SK-N-MC (cell line): ENCODE measurements at regions not wholly inside any gene's neighbourhood (a gene's known extent, or its start where the extent isn't known, plus 50 kb on each side); places are given as distances from the start of the nearest gene placed in this dataset.

ENCODE experiments used
- FOXP2 ChIP-seq: optimal IDR thresholded peaks from 2 replicates; pipeline ENCODE3; 2011; ENCODE audit warnings: mild to moderate bottlenecking, moderate library complexity; ENCODE audit not compliant: insufficient read depth; ENCODE audit errors: extremely low read length, control extremely low read depth
- POLR2AphosphoS5 ChIP-seq: IDR thresholded peaks from 2 replicates; pipeline ENCODE4 v1.6.1; 2012; ENCODE audit warnings: mild to moderate bottlenecking, low read depth, low read length, borderline replicate concordance

GRCh38 chr10:113303544-113304146 lies 249.2 kb upstream of the HABP2 start:
- TF ChIP-seq FOXP2 (no peak), POLR2AphosphoS5 (no peak)
